NB4 (cell line): ENCODE measurements at regions not wholly inside any gene's neighbourhood (a gene's known extent, or its start where the extent isn't known, plus 50 kb on each side); places are given as distances from the start of the nearest gene placed in this dataset.
"Not testable (repeated sequence)": the region's sequence is repeated elsewhere in the genome, so short reads cannot be mapped to it uniquely, and the experiment has no call there.

Experiments
- CTCF ChIP-seq: IDR thresholded peaks from one replicate; pipeline ENCODE4 v1.5.1; 2012; ENCODE audit warnings: low read depth, low read length
- MAX ChIP-seq: IDR thresholded peaks from 2 replicates; pipeline ENCODE4 v1.6.1; 2011; ENCODE audit warnings: low read depth, low read length
- MYC ChIP-seq: IDR thresholded peaks from 2 replicates; pipeline ENCODE4 v1.6.1; 2011; ENCODE audit warnings: low read depth, low read length
- POLR2A ChIP-seq: IDR thresholded peaks from 2 replicates; pipeline ENCODE4 v1.6.1; 2011; ENCODE audit warnings: mild to moderate bottlenecking; ENCODE audit not compliant: insufficient read length; ENCODE audit errors: extremely low read depth

GRCh38 chr9:39579000-39579399, 223.5 kb downstream of the SPATA31A1 start:
- not testable (repeated sequence) for TF ChIP-seq CTCF, MAX, POLR2A, MYC
